Right lobe of liver (tissue), 4 donors: ENCODE measurements at regions not wholly inside any gene's neighbourhood (a gene's known extent, or its start where the extent isn't known, plus 50 kb on each side); places are given as distances from the start of the nearest gene placed in this dataset.

Experiments
- CTCF ChIP-seq, 4 donors: fragments of 200-600 bp in 3 of 4; fragments of 450-650 bp in 1 of 4; IDR thresholded peaks; one replicate each; pipeline versions ENCODE4 v1.5.1 to v1.8.0; 2016 to 2022; ENCODE audit warnings: antibody characterized with exemption in 4 of 4, mild to moderate bottlenecking in 2 of 4
- POLR2A ChIP-seq: fragments of 450-650 bp; IDR thresholded peaks from one replicate; pipeline ENCODE4 v1.6.1; 2017; ENCODE audit warnings: antibody characterized with exemption, mild to moderate bottlenecking
- donor health status: DM: no; HTN: no; CAD: no.
- donor health status: DM: no; HTN: no; CAD: no.
- donor health status: DM: no; HTN: yes; CAD: no.

GRCh38 chr10:31650010-31650409 lies 278.6 kb downstream of the ARHGAP12 start:
- TF ChIP-seq CTCF (IDR thresholded peaks at IDR 0.05) (no peak), POLR2A (no peak)
